PC-3 (cell line): ENCODE measurements at regions not wholly inside any gene's neighbourhood (a gene's known extent, or its start where the extent isn't known, plus 50 kb on each side); places are given as distances from the start of the nearest gene placed in this dataset.

ENCODE experiments used
- ATAC-seq: fragments of 200-7000 bp; cut with Tn5 transposase; 2 replicates; pipeline ENCODE4 v1.9.1; 2020; ENCODE audit warnings: mild to moderate bottlenecking, moderate library complexity
- BruUV-seq: library from RNA; stranded (reverse); fragments of 400-500 nt; replicated peaks from 2 replicates; lab custom pipeline; 2021; lab: Mats Ljungman, UMichigan
- CTCF ChIA-PET: fragments of 300-600 bp; sonication (Branson Sonifier 250); formaldehyde crosslinking; loops from one replicate; lab custom pipeline; 2022; ENCODE audit warnings: antibody characterized with exemption; lab: Charles Lee
- POLR2A ChIA-PET: fragments of 300-600 bp; sonication (Branson Sonifier 250); formaldehyde crosslinking; loops from one replicate; lab custom pipeline; 2022; ENCODE audit warnings: antibody characterized with exemption; ENCODE audit not compliant: unreplicated experiment; lab: Charles Lee
- DNase-seq: peaks from one replicate; pipeline ENCODE4 v3.0.0-alpha.2; 2015
- H2AFZ ChIP-seq: fragments of 300-600 bp; sonication (generic); 2 replicates; pipeline ENCODE4 v1.6.0; 2016; ENCODE audit warnings: antibody characterized with exemption, low read length
- H3F3A ChIP-seq: fragments of 300-600 bp; sonication (generic); one replicate; pipeline ENCODE4 v1.6.0; 2017; ENCODE audit warnings: antibody characterized with exemption, low read length, control low read depth, mild to moderate bottlenecking; ENCODE audit not compliant: unreplicated experiment
- H3K27ac ChIP-seq: fragments of 300-600 bp; sonication (generic); 2 replicates; pipeline ENCODE4 v1.5.1; 2016; ENCODE audit warnings: mild to moderate bottlenecking, low read length
- H3K27me3 ChIP-seq: fragments of 300-600 bp; sonication (generic); 2 replicates; pipeline ENCODE4 v1.6.1; 2016; ENCODE audit warnings: low read length, mixed read lengths
- H3K36me3 ChIP-seq: fragments of 300-600 bp; sonication (generic); 2 replicates; pipeline ENCODE4 v1.6.1; 2016; ENCODE audit warnings: low read depth, mixed run types, low read length, mixed read lengths
- H3K4me1 ChIP-seq: fragments of 300-600 bp; sonication (generic); 2 replicates; pipeline ENCODE4 v1.5.1; 2016; ENCODE audit warnings: low read length; ENCODE audit not compliant: insufficient read depth
- H3K4me2 ChIP-seq: fragments of 300-600 bp; sonication (generic); 2 replicates; pipeline ENCODE4 v1.6.0; 2016; ENCODE audit warnings: low read length
- H3K4me3 ChIP-seq: fragments of 300-600 bp; sonication (generic); 2 replicates; pipeline ENCODE4 v1.5.1; 2016; ENCODE audit warnings: mild to moderate bottlenecking, low read length, mixed read lengths
- H3K79me2 ChIP-seq: fragments of 300-600 bp; sonication (generic); 2 replicates; pipeline ENCODE4 v1.6.1; 2017; ENCODE audit warnings: low read length, mixed read lengths
- H3K9ac ChIP-seq: fragments of 300-600 bp; sonication (generic); 2 replicates; pipeline ENCODE4 v1.6.0; 2016; ENCODE audit warnings: mild to moderate bottlenecking, low read length
- H3K9me2 ChIP-seq: fragments of 300-600 bp; sonication (generic); replicated peaks from 2 replicates; pipeline ENCODE4 v1.6.1; 2016; ENCODE audit warnings: mixed run types, low read length, mixed read lengths
- H3K9me3 ChIP-seq: fragments of 300-600 bp; sonication (generic); 2 replicates; pipeline ENCODE4 v1.6.1; 2016; ENCODE audit warnings: low read length, mixed read lengths
- H4K20me1 ChIP-seq: fragments of 300-600 bp; sonication (generic); 2 replicates; pipeline ENCODE4 v1.6.1; 2016; ENCODE audit warnings: low read length, mixed read lengths
- CTCF ChIP-seq: fragments of 300-600 bp; sonication (generic); conservative IDR thresholded peaks from 2 replicates; pipeline ENCODE4 v1.5.1; 2017; ENCODE audit warnings: antibody characterized with exemption, low read depth, mild to moderate bottlenecking, low read length
- EZH2 ChIP-seq: fragments of 300-600 bp; sonication (generic); IDR thresholded peaks from one replicate; pipeline ENCODE4 v1.6.1; 2017; ENCODE audit warnings: antibody characterized with exemption, mild to moderate bottlenecking, low read length; ENCODE audit not compliant: unreplicated experiment
- EZH2phosphoT487 ChIP-seq: fragments of 300-600 bp; sonication (generic); IDR thresholded peaks from 2 replicates; pipeline ENCODE4 v1.6.1; 2018; ENCODE audit warnings: mild to moderate bottlenecking, antibody characterized with exemption, low read length, borderline replicate concordance
- intact Hi-C: fragments of 100-400 bp; cut with micrococcal nuclease; formaldehyde crosslinking; loops from 2 replicates; pipeline ENCODE4 v1.9.0; 2023

GRCh38 chr21:31592963-31593560 lies 66.4 kb upstream of the SOD1 start:
- BruUV-seq, result no TSS peak
- Histone ChIP-seq H3K4me1 (no peaks in the 10 kb centered on the region), H3K27me3 (no peaks in the 10 kb centered on the region), H3K4me3 (no peak overlapping the region), H3K36me3 (no peaks in the 10 kb centered on the region), H3K9me2 (no peaks in the 10 kb centered on the region), H3F3A (no peaks in the 10 kb centered on the region), H3K9ac (no peak overlapping the region), H2AFZ (no peak overlapping the region), H3K9me3 (no peaks in the 10 kb centered on the region), H3K4me2 (no peak overlapping the region), H4K20me1 (no peaks in the 10 kb centered on the region), H3K27ac (no peak overlapping the region), H3K79me2 (no peaks in the 10 kb centered on the region)
- POLR2A ChIA-PET, result no interaction called here
- TF ChIP-seq EZH2, result no peak
- no peak for TF ChIP-seq EZH2phosphoT487
- no peak for TF ChIP-seq CTCF
- CTCF ChIA-PET, result no interaction called here
- intact Hi-C loops, result no loop called here
- DNase-seq (no peak), ATAC-seq (no peak)

DNA sequence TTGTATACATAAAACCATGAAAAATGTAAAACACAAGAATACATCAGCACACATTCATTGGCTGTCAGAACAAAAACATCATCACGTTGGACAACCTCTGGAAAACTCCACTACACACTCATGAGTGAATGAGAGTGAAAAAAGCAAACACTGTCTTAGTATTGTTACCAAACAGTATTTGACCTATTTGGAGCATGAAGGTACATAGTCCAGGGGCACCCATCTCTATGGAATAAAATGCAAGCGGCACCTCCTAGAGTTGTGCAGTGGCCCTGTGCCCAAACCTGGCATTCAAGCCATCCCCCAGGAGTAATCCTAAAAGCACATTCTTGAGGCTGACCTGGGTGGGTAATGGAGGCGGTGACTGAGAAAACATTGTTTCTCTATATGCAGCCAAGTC lies 67.0 kb upstream of the SOD1 start:
- ChIA-PET POLR2A (no interaction called here), CTCF (no interaction called here)
- Histone ChIP-seq H3K4me1 (no peaks in the 10 kb centered on the region), H2AFZ (no peak overlapping the region), H3K27me3 (no peaks in the 10 kb centered on the region), H3K9me3 (no peaks in the 10 kb centered on the region), H3K4me3 (no peak overlapping the region), H3K9me2 (no peaks in the 10 kb centered on the region), H3K4me2 (no peak overlapping the region), H3K9ac (no peak overlapping the region), H3K36me3 (no peaks in the 10 kb centered on the region), H3K27ac (no peak overlapping the region), H4K20me1 (no peaks in the 10 kb centered on the region), H3K79me2 (no peaks in the 10 kb centered on the region), H3F3A (no peaks in the 10 kb centered on the region)
- DNase-seq, result no peak
- intact Hi-C loops, result no loop called here
- no TSS peak for BruUV-seq
- ATAC-seq, result no peak
- TF ChIP-seq EZH2 (no peak), CTCF (no peak), EZH2phosphoT487 (no peak)

DNA sequence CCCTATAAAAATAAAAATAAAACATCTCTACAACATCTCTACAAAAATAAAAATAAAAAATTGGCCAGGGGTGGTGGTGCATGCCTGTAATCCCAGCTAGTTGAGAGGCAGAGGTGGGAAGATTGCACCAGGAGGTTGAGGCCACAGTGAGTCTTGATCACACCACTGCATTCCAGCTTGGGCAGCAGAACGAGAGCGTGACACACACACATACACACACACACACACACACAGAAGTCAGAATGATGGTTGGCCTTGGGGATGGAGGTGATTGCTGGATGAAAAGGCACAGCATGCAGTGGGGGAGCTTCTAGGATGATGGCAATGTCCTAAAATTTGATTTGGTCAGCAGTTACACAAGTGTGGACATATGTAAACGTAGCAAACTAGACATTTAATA lies 69.7 kb upstream of the SOD1 start:
- Histone ChIP-seq H3K79me2 (no peaks in the 10 kb centered on the region), H4K20me1 (no peaks in the 10 kb centered on the region), H3F3A (no peaks in the 10 kb centered on the region), H3K9me2 (no peaks in the 10 kb centered on the region), H3K9ac (no peak overlapping the region), H3K9me3 (no peaks in the 10 kb centered on the region), H3K4me1 (no peaks in the 10 kb centered on the region), H2AFZ (no peak overlapping the region), H3K36me3 (no peaks in the 10 kb centered on the region), H3K27me3 (no peaks in the 10 kb centered on the region), H3K4me3 (no peak overlapping the region), H3K27ac (no peak overlapping the region), H3K4me2 (no peak overlapping the region)
- BruUV-seq, result no TSS peak
- intact Hi-C loops, result no loop called here
- ChIA-PET CTCF (no interaction called here), POLR2A (no interaction called here)
- ATAC-seq, result no peak
- DNase-seq, result no peak
- no peak for TF ChIP-seq CTCF
- no peak for TF ChIP-seq EZH2phosphoT487
- no peak for TF ChIP-seq EZH2
